Neural crest cell (in vitro differentiated cells): ENCODE measurements at regions not wholly inside any gene's neighbourhood (a gene's known extent, or its start where the extent isn't known, plus 50 kb on each side); places are given as distances from the start of the nearest gene placed in this dataset.

Source experiments
- DNase-seq: peaks from one replicate; pipeline ENCODE4 v3.0.0; 2021; ENCODE audit warnings: low read depth, mixed read lengths, low spot score
- H3K27ac Mint-ChIP-seq: one replicate; pipeline ENCODE4 v1.8.0; 2021; ENCODE audit warnings: mild to moderate bottlenecking, mixed read lengths; ENCODE audit not compliant: unreplicated experiment
- H3K27me3 Mint-ChIP-seq: 2 replicates; pipeline ENCODE4 v1.8.0; 2021; ENCODE audit warnings: low read depth, mild to moderate bottlenecking, mixed read lengths
- H3K36me3 Mint-ChIP-seq: 2 replicates; pipeline ENCODE4 v1.8.0; 2021; ENCODE audit warnings: low read depth, mild to moderate bottlenecking, mixed read lengths
- H3K4me1 Mint-ChIP-seq: 2 replicates; pipeline ENCODE4 v1.8.0; 2021; ENCODE audit warnings: mixed read lengths
- H3K4me3 Mint-ChIP-seq: one replicate; pipeline ENCODE4 v1.8.0; 2021; ENCODE audit warnings: mild to moderate bottlenecking, mixed read lengths
- H3K9me3 Mint-ChIP-seq: 2 replicates; pipeline ENCODE4 v1.8.0; 2021; ENCODE audit warnings: mixed read lengths
- TF ChIP-seq, protein P1 (sequence below): fragments of 200-600 bp; sonication (generic); conservative IDR thresholded peaks from 2 replicates; pipeline ENCODE4 v1.5.0; 2021; ENCODE audit warnings: antibody characterized with exemption, mild to moderate bottlenecking

DNA sequence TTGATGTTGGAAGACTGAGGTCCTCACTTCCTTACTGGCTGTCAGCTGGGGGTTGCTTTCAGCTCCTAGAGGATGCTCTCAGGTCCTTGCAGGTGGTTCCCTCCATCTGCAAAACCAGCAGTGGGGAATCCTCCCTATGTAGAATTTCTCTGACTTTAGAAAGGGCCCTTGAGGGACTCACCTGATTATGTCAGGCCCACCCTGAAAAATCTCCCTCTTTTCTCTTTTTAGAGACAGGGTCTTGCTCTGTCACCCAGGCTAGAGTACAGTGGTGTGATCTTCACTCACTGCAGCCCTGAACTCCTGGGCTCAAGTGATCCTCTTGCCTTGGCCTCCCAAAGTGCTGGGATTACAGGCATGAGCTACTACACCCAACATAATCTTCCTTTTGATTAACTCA lies 102.9 kb upstream of the MCHR2 start:
- Mint-ChIP-seq H3K4me1 (no peaks in the 10 kb centered on the region), H3K27ac (no peak overlapping the region), H3K9me3 (no peaks in the 10 kb centered on the region), H3K27me3 (peaks cover 1% of the 10 kb centered on the region), H3K4me3 (no peak overlapping the region), H3K36me3 (no peaks in the 10 kb centered on the region)
- TF ChIP-seq, protein P1, sequence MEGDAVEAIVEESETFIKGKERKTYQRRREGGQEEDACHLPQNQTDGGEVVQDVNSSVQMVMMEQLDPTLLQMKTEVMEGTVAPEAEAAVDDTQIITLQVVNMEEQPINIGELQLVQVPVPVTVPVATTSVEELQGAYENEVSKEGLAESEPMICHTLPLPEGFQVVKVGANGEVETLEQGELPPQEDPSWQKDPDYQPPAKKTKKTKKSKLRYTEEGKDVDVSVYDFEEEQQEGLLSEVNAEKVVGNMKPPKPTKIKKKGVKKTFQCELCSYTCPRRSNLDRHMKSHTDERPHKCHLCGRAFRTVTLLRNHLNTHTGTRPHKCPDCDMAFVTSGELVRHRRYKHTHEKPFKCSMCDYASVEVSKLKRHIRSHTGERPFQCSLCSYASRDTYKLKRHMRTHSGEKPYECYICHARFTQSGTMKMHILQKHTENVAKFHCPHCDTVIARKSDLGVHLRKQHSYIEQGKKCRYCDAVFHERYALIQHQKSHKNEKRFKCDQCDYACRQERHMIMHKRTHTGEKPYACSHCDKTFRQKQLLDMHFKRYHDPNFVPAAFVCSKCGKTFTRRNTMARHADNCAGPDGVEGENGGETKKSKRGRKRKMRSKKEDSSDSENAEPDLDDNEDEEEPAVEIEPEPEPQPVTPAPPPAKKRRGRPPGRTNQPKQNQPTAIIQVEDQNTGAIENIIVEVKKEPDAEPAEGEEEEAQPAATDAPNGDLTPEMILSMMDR, result no peak
- DNase-seq, result no peak

DNA sequence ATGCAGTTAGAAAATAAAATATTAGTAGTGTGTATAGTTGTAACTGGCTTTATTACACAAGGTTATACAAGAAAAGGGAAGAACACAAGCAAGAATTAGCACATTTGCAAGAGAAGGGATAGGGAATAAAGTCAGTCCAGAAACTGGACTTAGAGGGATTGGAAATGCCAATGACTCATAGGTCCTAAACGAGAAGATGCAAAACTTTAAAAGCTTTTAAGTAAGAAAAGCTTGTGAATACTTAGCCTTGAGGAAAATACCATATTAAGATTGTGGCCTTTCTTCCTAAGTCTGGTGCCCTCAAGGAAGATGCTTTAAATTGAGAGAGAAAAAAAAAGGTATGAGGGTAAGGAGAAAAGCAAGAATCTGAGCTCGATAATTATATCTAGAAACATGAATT lies 102.3 kb upstream of the MCHR2 start:
- TF ChIP-seq, protein P1, result no peak
- H3K27me3 Mint-ChIP-seq, result no peaks in the 10 kb centered on the region
- H3K36me3 Mint-ChIP-seq, result no peaks in the 10 kb centered on the region
- no peak overlapping the region for H3K4me3 Mint-ChIP-seq
- no peak for DNase-seq
- H3K4me1 Mint-ChIP-seq, result no peaks in the 10 kb centered on the region
- H3K9me3 Mint-ChIP-seq, result no peaks in the 10 kb centered on the region
- H3K27ac Mint-ChIP-seq, result no peak overlapping the region

DNA sequence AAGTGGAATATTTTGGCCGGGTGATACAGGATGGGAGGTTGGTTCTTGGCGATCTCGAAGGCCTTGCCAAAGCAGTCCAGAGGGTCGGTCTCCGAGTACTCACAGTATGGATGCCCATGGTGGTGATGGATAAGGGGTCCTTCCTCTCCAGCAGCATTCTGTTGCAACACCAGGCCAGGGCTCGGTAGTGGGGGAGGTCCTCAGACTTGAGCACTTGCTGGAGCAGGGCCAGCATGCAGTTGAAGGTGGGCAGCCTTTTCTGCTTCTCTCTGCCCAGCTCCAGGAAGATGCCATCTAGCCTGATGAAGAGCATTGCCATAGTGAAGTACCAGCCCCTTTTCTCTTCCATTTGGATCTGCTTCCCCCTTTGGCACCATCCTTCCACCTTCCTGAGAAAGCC lies 99.4 kb upstream of the MCHR2 start:
- TF ChIP-seq, protein P1, result no peak
- DNase-seq, result no peak

DNA sequence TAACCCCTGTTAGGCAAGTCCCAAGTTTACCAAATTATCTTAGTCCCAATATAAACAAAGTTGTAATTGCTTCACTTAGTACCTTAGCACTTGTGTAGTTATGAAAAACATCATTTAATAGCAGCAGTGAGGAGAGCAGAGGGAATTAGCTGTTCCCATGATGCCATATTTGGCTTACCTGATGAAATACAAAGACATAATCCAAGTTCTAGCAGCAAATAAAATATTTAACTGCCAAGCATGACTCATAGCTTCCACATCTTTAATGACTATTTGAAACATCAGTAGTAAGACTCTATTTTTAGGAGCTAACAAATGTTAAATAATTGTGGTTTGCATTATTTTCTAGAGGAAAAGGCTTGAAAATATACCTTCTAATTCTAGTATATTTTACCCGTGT lies 94.0 kb upstream of the MCHR2 start:
- DNase-seq, result no peak
- H3K27me3 Mint-ChIP-seq, result no peaks in the 10 kb centered on the region
- H3K4me1 Mint-ChIP-seq, result no peaks in the 10 kb centered on the region
- H3K36me3 Mint-ChIP-seq, result no peaks in the 10 kb centered on the region
- H3K27ac Mint-ChIP-seq, result no peak overlapping the region
- TF ChIP-seq, protein P1, result no peak
- H3K9me3 Mint-ChIP-seq, result peaks cover 6% of the 10 kb centered on the region
- H3K4me3 Mint-ChIP-seq, result no peak overlapping the region

More for the DNA sequence above, 99.4 kb upstream of the MCHR2 start:
- Mint-ChIP-seq H3K4me3 (no peak overlapping the region), H3K27ac (no peak overlapping the region), H3K36me3 (no peaks in the 10 kb centered on the region), H3K27me3 (no peaks in the 10 kb centered on the region), H3K9me3 (peaks cover 3% of the 10 kb centered on the region), H3K4me1 (no peaks in the 10 kb centered on the region)

DNA sequence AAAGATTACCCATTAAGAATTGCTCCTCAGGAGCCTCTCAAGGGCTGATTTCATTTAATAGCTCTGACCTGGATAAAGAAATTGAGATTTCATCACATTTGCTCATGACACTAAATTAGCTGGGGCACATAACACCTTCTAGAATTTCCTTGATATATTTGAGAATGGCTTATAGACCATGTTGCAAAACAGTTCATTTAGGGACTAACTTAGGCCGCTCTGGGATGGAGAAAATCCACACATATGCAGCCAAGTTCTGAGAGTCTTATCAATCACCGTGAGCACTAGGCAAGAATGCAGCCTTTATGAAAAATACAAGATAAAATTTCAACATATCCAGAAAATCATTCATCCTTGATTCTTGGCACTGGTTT lies 91.0 kb upstream of the MCHR2 start:
- H3K9me3 Mint-ChIP-seq, result peaks cover 4% of the 10 kb centered on the region
- DNase-seq, result no peak
- H3K4me1 Mint-ChIP-seq, result no peaks in the 10 kb centered on the region
- TF ChIP-seq, protein P1, result no peak
- no peak overlapping the region for H3K4me3 Mint-ChIP-seq
- no peaks in the 10 kb centered on the region for H3K36me3 Mint-ChIP-seq
- H3K27ac Mint-ChIP-seq, result no peak overlapping the region
- H3K27me3 Mint-ChIP-seq, result no peaks in the 10 kb centered on the region
